Transverse colon (tissue), 4 donors: ENCODE measurements at regions not wholly inside any gene's neighbourhood (a gene's known extent, or its start where the extent isn't known, plus 50 kb on each side); places are given as distances from the start of the nearest gene placed in this dataset.

Experiments used
- DNase-seq: peaks from one replicate; pipeline ENCODE4 v3.0.0-alpha.2; 2019
- H3K27ac ChIP-seq, 4 donors: fragments of 200-600 bp; sonication (generic); 2 replicates each; pipeline ENCODE4 v1.5.1; 2016 to 2018; ENCODE audit warnings: inconsistent platforms in 4 of 4
- H3K27me3 ChIP-seq: fragments of 200-600 bp; sonication (generic); 2 replicates; pipeline ENCODE4 v1.5.1; 2017; ENCODE audit warnings: inconsistent platforms
- H3K36me3 ChIP-seq, 4 donors: fragments of 200-600 bp; sonication (generic); 2 replicates each; pipeline ENCODE4 v1.5.1; 2017 to 2019; ENCODE audit warnings: inconsistent platforms in 4 of 4
- H3K4me1 ChIP-seq, 4 donors: fragments of 200-600 bp; sonication (generic); 2 replicates each; pipeline ENCODE4 v1.5.1; 2017 to 2020; ENCODE audit warnings: inconsistent platforms in 4 of 4
- H3K4me3 ChIP-seq, 4 donors: fragments of 200-600 bp; sonication (generic); 1 replicate in 1 of 4; 2 replicates in 3 of 4; pipeline versions ENCODE4 v1.5.1 to v1.6.1; 2017 to 2019; ENCODE audit warnings: inconsistent platforms in 4 of 4
- H3K9me3 ChIP-seq, 2 donors: fragments of 200-600 bp; sonication (generic); 2 replicates each; pipeline ENCODE4 v1.5.1; 2017 to 2019; ENCODE audit warnings: inconsistent platforms in 2 of 2
- CTCF ChIP-seq, 5 experiments: fragments of 200-600 bp in 3 of 5; fragments of 450-650 bp in 2 of 5; sonication (generic) in 3 of 5; IDR thresholded peaks; 1 replicate in 2 of 5; 2 replicates in 3 of 5; pipeline ENCODE4 v1.5.1; 2016 to 2017; ENCODE audit warnings: antibody characterized with exemption in 5 of 5, inconsistent platforms in 3 of 5, mild to moderate bottlenecking in 2 of 5, moderate library complexity in 1 of 5
- EP300 ChIP-seq: sonication (generic); formaldehyde crosslinking; IDR thresholded peaks from one replicate; pipeline ENCODE4 v1.6.1; 2017; ENCODE audit warnings: antibody characterized with exemption, low read depth
- POLR2A ChIP-seq: fragments of 450-650 bp; IDR thresholded peaks from one replicate; pipeline ENCODE4 v1.6.1; 2016; ENCODE audit warnings: antibody characterized with exemption, mild to moderate bottlenecking, moderate library complexity
- POLR2AphosphoS5 ChIP-seq, 3 donors: sonication (generic); formaldehyde crosslinking; IDR thresholded peaks; one replicate each; pipeline ENCODE4 v1.6.1; 2016; ENCODE audit warnings: antibody characterized with exemption in 3 of 3
- WGBS, 2 donors: methylation state at CpG; one replicate each; pipeline ENCODE4 v1.1.5; 2018; ENCODE audit warnings: low coverage in 1 of 2; 5-methylcytosine and 5-hydroxymethylcytosine counted together
- in situ Hi-C, 4 donors: fragments of 200-750 bp; cut with MboI; loops; one replicate each; pipeline versions ENCODE4 v1.15.0 to v1.15.1; 2017; ENCODE audit warnings: low sequenced_read_pairs in 3 of 4, low pct_ligation_motif_present in 1 of 4, low pct_unique_long_range_greater_than_20kb in 1 of 4
- intact Hi-C: fragments of 100-400 bp; cut with DNase I; formaldehyde crosslinking; loops from one replicate; pipeline ENCODE4 v1.15.1; 2023; ENCODE audit warnings: low total_unique reads

- peak overlapping the region; percentile 6 to 28 (median 18) for H3K27ac ChIP-seq
- H3K4me1 ChIP-seq = peaks cover 0 to 6% (median 3%) of the 10 kb centered on the region in 4 donors
- no peak overlapping the region for H3K4me3 ChIP-seq
- TF ChIP-seq EP300 (no peak), POLR2AphosphoS5 (IDR thresholded peaks at IDR 0.05) (peak; percentile 10 to 76 (median 59))
- H3K36me3 ChIP-seq = no peaks in the 10 kb centered on the region
- intact Hi-C loops (no loop called here), in situ Hi-C loops (no loop called here)
- WGBS, 2 donors = 60 to 71% methylated on average over 3 to 5 of the region's 5 CpGs
- DNase-seq = no peak
- no peaks in the 10 kb centered on the region for H3K9me3 ChIP-seq
- no peaks in the 10 kb centered on the region for H3K27me3 ChIP-seq
Measured at GRCh38 chr3:177836671-177837070, 639.4 kb upstream of the TBL1XR1 start.

- Histone ChIP-seq H3K4me3 (no peak overlapping the region), H3K9me3 (no peaks in the 10 kb centered on the region), H3K27ac (peak overlapping the region in 1 of 4 donors; percentile 7), H3K27me3 (no peaks in the 10 kb centered on the region), H3K36me3 (no peaks in the 10 kb centered on the region), H3K4me1 (peaks cover 0 to 5% (median 2%) of the 10 kb centered on the region in 4 donors)
- intact Hi-C loops (no loop called here), in situ Hi-C loops (no loop called here)
- 57 to 77% methylated on average over 5 of the region's 5 CpGs for WGBS, 2 donors
- TF ChIP-seq CTCF (IDR thresholded peaks at IDR 0.05) (no peak), POLR2A (no peak), EP300 (no peak), POLR2AphosphoS5 (IDR thresholded peaks at IDR 0.05) (no peak)
- DNase-seq = no peak
Measured at GRCh38 chr3:177837951-177838655, 640.8 kb upstream of the TBL1XR1 start.

GRCh38 chr3:177838766-177839350 is 641.6 kb upstream of the TBL1XR1 start:
- Histone ChIP-seq H3K4me3 (no peak overlapping the region), H3K36me3 (no peaks in the 10 kb centered on the region), H3K27me3 (no peaks in the 10 kb centered on the region), H3K27ac (no peak overlapping the region), H3K9me3 (no peaks in the 10 kb centered on the region), H3K4me1 (no peaks in the 10 kb centered on the region)
- intact Hi-C loops = no loop called here
- no peak for DNase-seq
- TF ChIP-seq EP300 = no peak
- TF ChIP-seq POLR2A = no peak
- TF ChIP-seq CTCF (IDR thresholded peaks at IDR 0.05) = no peak
- TF ChIP-seq POLR2AphosphoS5 (IDR thresholded peaks at IDR 0.05) = no peak
- WGBS, 2 donors = 75 to 83% methylated on average over 7 of the region's 7 CpGs
- in situ Hi-C loops = no loop called here

GRCh38 chr3:177842302-177842701 is 645.0 kb upstream of the TBL1XR1 start:
- no peak for DNase-seq
- no peak for TF ChIP-seq POLR2AphosphoS5 (IDR thresholded peaks at IDR 0.05)
- no peak for TF ChIP-seq POLR2A
- no peak for TF ChIP-seq CTCF (IDR thresholded peaks at IDR 0.05)
- no peak for TF ChIP-seq EP300
- Histone ChIP-seq H3K4me3 (no peak overlapping the region), H3K27ac (no peak overlapping the region), H3K4me1 (no peaks in the 10 kb centered on the region), H3K36me3 (no peaks in the 10 kb centered on the region), H3K9me3 (no peaks in the 10 kb centered on the region), H3K27me3 (no peaks in the 10 kb centered on the region)
- in situ Hi-C loops = no loop called here
- 91 to 100% methylated on average over 1 of the region's 1 CpG for WGBS, 2 donors
- intact Hi-C loops = no loop called here
